GM19043 (cell line): ENCODE measurements at regions not wholly inside any gene's neighbourhood (a gene's known extent, or its start where the extent isn't known, plus 50 kb on each side); places are given as distances from the start of the nearest gene placed in this dataset.
"Not testable (repeated sequence)": the region's sequence is repeated elsewhere in the genome, so short reads cannot be mapped to it uniquely, and the experiment has no call there.

Experiments used
- ATAC-seq: cut with Tn5 transposase; IDR thresholded peaks from one replicate; pipeline ENCODE4 v1.9.1; 2021; ENCODE audit warnings: low read depth; ENCODE audit not compliant: unreplicated experiment

DNA sequence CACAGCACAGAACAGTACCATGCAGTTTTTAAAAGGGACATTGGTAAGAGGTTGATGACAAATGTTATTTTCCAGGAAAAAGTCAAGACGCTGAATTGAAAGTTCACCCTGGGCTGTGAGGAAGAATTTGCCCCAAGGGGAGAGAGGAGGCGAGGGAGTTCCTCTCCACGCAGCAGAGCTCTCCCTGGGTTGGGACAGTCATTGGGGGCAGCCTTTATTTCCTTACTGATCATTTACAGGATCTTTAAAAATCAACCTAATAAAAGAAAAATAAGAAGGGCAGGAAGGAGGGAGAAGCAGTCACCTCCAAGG lies 49.9 kb upstream of the WNT7B start:
- no peak for ATAC-seq

DNA sequence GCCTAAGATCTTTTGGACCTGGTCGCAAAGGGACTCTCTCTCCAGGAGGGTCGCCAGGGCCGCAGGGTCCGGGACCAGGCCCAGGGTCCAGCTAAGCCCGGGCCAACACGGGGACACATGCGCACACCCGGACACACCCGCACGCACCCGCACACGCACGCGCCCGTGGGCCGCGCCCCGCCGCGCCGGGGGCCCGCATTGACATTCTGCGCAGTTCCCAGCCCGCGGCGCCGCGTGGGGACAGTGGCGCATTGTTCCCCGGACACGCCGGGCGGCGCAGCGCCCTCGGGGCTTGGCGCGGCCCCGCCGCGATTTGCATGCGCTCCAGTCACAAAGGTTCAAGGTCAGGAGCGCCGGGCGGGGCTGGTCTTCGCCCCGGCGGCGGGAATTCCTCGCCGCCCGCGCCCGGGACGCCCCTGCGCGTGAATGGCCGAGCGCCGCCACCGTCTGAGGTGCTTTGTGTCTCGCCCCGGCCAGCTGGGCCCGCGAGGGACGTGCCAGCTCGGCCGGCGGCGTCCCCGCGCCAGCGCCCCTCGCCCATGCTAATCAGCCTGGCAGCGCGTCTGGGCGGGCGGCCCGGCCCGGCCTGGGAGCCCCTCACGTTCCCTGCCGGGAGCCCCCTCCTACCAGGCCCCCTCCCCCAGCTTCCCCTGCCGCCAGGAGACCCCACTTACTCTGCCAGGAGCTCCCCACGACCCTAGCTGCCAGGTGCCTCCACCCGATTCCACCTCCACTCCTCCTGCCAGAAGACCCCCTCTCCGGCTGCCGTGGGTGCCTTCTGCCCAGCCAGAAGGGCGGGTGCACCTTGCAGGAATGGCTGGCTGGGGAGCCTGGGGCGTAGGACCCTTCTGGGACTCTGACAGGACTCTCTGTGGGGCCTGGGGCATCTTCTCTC lies 50.5 kb upstream of the WNT7B start:
- no peak for ATAC-seq

DNA sequence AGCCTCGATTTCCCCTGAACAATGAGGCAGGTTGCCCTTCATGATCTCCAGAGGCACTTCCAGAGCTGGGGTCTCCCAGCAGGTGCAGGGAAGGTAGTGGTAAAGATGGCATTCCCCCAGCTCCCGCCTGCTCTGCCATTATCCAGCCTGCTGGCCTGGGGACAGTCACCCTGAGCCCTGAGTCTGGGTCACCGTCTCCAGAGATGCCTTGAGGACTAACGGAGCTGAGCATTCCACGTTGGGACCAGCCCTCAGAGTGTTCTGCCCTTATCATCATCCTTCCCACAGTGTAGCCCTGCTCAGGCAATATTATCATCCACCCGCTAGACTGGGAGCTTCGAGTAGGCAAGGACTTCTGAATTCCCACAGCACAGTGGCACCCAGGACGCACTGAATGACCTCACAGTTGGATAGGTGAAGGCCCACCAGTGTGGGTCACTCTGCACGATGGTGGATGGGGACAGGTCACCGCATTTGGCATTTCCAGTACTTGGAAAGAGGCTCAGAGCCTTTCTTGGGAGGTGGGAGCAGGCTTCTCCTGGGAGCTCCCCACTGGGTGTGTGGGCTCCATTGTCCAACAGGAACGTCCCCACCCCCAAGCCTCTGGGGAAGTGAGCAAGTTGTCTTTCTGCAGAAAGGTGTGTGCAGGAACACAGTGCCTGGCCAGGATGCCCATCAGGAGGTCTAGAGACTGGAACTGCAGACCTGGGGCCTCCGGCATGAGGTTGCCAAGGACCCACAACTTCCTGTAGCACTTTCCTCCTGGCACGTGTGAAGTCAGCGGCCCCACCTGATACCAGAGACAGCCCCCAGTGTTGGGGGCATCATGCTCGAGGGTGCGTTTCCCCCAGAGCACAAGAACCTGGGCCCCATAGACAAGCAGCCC lies 51.4 kb upstream of the WNT7B start:
- no peak for ATAC-seq

DNA sequence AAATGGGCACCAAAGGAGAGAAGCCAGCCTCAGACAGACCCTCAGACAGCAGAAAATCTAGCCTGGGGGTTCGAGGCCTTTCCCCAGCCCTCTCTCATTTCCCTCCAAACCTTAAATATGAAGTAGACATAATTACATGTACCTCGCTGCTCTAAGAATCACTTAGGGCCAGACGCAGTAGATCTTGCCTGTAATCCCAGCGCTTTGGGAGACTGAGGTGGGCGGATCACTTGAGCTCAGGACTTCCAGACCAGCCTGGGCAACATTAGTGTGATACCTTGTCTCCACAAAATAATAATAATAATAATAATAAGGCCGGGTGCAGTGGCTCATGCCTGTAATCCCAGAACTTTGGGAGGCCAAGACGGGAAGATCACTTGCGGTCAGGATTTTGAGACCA lies 52.1 kb upstream of the WNT7B start:
- ATAC-seq: no peak

DNA sequence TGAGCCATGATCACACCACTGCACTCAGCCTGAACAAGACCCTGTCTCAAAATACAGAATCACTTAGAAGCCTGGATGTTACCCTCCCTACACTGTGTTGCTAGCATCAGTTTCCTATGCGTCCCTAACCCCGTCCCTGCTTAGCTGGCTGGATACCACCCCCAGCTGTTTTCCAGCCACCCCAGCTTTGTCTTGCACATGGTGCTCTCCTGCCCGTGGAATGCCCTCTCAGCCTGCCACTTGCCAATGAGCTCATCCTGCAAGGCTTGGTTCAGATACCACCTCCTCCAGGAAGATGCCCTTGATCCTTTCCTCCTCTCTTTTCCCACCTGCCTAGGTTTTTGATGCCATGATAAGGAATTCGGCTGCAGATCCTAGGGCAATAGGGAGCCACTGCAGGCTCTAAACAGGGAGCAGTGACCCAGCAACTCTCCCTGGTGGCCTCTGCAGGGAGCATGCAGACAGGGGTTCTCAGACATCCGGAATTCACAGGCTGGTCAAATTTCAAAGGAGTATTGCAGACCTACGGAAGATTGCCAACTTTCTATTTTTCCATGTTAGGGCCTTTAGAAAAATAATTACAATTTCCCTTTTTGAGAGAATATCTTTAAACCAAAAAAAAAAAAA lies 52.7 kb upstream of the WNT7B start:
- ATAC-seq: no peak

DNA sequence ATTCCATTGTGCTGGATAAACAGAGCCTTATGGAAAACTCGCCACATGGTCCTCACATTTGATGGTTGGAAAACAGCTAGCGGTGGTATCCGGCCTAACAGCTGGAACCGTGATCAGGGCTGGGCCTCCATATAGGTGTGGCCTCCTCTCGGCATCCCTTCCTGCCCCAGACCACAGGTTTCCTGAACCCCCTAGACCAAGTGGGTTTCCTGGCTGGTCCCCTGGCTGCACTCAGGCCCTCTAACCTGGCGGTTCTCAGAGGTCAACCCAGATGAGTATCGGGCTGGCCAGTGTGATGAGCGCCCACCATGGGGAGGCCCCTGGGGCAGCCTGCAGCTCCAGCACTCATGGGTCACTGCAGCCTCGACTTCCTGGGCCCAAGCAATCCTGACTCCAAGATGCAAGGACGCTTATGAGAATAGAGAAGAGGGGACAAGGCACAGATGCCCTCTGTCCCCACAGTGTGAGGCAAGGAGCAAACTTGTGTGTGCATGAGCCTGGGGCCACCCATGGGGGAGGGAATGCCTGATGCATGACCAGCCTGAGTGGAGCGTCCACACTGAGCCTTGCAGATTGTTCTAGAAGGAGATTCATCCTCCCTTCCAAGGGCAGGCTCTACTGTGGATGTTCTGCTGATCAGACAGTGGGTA lies 53.4 kb upstream of the WNT7B start:
- ATAC-seq: no peak

DNA sequence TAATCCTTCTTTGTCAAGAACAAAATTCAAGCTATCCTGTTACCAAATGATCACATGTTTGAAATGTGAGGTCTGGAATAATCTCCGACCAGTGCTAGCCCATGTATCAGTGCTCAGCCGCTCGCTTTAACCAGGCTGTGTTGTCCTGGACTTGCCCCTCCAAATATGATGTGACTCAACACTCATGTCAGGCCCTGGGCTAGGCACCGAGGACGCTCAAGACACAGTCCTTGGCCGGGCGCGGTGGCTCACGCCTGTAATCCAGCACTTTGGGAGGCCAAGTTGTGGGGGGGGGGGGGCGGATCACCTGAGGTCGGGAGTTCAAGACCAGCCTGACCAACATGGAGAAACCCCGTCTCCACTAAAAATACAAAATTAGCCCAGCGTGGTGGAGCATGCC lies 54.1 kb upstream of the WNT7B start:
- no peak for ATAC-seq

DNA sequence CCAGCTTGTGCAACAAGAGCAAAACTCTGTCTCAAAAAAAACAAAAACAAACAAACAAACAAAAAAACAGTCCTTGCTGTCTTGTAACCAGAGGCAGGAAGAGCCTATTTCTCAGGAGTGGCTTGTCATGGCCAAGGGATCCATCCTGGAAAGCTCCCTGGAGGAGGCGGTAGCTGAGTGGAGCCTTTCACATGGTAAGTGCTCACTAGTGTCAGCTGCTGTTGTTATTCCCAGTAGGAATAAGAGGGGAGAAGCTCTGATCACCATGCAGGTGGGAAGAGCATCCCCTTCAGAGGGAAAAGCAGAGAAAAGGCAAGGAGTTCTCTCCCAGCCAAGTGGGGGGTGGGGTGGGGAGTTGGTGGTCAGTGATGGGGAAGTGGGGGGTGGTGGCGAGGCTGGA lies 54.6 kb upstream of the WNT7B start:
- no peak for ATAC-seq

DNA sequence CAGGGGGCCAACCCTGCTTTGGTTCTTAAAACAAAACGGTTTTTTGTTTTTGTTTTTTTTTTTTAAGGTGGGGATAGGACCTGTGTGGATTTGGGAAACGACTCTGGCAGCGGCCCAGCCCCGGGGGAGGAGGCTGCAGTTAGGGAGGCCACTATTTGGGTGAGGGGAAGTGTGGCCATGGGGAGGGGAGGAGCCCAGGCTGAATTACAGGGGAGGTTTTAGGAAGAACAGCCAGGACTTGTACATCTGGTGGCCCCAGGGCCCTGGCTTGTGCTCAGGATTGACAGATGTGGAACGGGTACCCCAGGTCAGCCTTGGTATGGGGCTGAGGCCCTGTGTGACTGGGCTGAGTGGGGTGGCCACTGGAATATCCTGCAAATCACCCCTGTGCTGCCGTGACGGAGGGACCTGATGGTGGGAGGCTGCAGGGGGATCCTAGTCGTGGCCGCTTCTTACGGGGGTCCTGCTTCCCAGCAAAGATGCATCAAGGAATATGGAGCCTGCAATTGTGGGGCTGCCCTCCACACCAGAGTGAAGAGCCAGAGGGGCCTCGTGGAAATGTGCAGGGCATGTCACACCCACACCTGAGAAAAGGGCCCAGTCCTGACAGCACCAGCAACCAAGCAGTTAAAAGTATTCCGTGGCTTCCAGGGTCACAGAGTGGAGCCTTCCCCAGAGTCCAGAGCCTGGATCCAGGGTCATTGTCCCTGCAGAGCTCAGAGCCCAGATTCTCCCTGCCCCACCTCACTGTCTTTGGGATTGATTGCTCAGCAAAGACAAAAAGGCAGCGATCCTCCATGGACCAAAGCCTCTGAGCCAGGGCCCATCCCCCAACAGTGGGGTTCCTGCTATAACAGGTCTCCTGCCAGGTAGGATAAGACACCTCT lies 55.2 kb upstream of the WNT7B start:
- ATAC-seq: no peak

DNA sequence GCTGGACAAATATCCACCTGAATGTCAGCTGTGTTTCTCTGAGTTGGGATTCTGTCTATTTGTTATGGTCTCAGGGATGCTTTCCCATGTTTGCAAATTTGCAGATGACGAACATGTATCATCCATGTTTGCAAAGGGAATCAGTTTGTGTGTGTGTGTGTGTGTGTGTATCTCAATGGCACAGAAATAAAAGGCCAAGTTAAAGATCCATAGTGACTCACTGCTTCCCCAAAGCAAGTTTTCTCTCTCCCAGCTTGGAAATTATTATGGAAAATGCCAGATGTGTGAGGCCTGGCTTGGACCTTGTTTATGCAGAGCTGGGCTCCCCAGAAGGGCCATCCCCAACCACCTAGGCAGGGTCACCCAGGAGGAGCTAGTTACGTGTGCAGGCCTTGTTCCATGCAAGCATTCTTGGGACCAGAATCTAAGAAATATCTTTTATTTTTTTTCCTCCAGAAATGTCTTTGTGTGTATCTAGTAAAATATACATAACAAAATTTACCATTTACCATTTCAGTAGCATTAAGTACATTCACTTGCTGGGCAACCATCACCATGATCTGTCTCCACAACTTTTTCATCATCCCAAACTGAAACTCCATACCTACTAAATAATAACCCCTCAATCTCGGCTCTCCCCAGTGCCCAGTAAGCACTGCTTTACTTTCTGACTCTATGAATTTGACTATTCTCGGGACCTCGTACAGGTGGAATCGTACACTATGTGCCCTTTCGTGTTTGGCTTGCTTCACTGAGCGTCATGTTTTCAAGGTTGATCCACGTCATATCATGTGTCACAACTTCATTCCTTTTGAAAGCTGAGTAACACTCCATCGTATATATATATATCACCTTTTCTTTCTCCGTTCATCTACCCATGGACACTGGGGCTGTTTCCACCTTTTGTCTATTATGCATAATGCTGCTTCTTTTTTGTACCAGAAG lies 56.6 kb upstream of the WNT7B start:
- ATAC-seq: no peak

DNA sequence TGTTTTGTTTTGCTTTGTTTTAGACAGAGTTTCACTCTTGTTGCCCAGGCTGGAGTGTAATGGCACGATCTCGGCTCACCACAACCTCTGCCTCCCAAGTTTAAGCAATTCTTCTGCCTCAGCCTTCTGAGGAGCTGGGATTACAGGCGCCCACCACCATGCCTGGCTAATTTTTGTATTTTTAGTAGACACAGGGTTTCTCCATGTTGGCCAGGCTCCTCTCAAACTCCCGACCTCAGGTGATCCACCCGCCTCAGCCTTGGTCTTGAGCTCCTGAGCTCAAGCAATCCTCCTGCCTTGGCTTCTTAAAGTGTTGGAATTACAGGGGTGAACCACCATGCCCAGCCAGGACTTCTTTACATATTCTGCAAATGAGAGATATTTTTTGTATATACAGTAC lies 57.5 kb upstream of the WNT7B start:
- ATAC-seq: not testable (repeated sequence)

DNA sequence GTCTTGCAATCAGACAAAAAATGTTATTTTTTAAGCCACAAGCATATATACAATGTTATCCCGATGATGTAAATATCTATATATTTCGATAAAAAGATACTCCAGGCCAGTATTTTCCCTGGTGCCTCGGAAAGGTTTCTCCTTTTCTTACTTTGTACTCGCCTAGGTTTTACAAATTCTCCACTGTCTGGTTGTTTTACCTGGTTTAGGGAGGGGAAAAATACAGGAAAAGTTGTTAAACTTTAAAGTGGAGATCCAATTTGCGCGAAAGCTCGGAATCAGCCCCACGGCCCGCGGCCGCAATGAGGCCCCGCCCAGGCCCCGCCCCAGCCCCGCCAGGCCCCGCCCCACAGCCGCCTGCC lies 58.4 kb upstream of the WNT7B start:
- no peak for ATAC-seq

DNA sequence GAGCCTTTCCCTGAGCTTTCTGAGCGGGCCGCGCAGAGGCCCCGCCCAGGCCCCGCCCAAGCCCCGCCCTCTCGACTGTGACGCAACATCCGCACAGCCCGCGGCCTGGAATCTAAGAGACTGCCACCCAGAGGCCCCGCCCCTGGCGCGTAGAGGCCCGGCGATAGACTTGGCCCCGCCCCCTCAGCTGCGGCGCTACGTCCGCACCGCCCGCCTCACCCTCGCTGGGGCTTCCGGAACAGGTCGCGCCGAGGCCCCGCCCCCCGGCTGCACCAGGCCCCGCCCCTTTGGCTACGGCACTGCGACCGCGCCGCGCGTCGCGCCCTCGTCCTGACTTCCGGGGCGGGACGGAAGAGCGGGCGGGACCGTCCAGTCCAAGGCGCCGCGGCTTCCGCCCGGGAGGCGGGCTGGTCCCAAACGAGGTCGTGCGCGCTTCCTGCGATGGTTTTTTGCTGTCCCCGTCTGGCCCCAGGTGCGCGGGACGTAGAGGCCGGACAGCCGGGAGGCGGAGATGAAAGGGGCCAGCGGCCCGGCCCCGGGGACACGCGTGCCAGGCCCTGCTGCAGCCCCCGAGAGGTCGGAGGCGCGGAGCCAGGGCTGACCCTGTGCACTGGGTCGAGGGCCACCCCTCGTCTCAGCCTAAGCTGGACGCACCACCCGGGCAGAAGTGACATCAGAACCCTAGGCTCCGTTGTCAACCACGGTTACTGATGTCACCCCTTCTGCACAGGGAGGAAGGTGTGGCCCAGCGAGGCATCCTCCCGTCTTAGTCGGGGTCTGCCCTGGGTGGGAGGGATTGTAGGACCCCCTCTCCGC lies 59.0 kb upstream of the WNT7B start:
- ATAC-seq: peak; percentile 93

DNA sequence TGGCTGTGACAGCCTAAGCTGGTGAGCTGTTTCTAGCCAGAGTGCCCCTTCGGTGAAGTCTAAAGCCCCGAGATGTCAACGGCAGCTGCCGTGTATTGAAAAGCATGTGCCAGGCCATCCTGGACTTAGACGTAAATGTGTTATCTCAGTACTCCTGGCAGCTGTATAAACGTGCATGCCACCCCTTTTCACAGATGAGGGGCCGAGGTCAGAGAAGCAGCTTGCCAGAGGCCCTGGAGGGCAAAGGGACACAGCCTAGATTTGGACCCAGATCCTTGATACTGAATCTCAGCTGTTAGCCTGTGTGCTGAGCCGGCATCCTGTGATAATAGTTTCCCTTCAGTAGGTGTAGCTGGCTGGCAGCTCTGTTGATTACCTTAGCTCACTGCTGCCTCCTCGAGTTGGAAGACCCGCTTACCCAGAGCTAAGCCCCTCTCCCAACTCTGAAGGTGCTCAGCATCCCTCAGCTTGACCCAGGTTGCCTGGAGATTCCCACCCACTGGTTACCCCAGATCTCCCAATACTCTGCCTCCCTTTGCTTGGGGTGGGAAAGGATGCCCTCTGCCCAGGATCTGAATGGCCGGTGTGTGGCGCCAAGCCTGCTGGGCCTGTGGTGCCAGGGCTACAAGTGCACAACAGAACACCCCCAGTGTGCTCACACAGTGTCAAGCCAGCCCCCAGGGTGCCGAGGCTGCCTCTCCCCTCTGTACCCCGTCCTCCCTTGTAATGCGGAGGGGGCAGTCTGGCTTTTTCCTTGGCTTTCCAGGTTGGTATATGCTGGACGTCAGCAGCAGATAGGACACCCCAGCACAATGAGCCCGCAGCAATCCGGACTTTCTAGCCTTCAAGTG lies 59.8 kb upstream of the WNT7B start:
- ATAC-seq: no peak

DNA sequence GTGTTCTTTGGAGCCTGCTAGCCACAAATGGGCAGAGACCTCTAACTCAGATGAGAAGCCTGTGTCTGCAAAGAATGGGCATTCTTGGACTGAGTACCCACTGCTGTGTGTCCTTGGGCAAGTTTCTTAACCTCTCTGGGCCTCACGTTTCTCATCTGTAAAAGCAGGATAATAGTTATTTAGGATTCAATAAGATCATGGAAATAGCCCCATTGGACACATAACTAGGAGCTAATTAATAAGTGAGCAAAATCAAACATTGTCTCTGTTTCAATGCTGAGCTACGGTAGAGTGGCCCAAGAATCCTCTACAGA lies 61.2 kb upstream of the WNT7B start:
- ATAC-seq: no peak

DNA sequence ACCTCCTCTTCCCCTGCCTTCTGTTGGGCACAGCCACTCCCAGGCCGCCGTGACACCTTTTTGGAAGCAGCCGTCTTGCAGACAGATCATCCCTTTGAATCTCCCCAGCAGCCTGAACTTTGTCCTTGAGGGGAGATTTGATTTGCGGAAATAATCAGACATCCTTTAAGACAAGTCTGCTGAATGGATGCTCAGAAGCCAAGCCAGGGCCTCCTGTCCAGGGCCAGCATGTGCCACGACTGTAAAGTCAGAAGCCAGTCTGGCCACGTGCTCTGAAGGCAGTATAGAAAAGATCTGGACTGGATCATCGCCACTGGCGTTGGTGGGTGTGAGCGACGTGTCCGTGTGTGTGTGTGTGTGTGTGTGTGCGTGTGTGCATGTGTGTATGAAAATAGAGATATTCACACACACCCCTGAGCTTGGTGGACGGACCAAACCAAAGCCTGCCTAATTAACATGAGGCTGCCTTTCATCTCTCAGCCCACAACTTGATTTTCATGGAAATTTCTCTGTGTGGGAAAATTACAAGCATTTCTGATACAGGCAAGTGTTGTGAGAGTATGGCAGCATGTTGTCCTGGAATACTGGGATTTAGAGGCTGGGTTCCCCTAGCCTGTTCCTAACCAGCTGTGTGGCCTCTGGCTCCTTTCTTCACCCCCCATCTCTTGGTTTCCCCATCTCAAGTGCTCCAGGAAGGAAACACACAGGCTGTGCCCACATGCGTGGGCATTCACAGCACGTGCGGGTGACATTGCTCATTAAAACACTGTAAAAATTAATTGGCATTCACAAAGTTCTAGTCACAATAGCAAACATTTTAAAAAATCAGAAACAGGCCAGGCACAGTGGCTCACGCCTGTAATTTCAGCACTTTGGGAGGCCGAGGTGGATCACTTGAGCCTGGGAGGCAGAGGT lies 61.8 kb upstream of the WNT7B start:
- ATAC-seq: no peak
